OCI-LY7 (cell line): ENCODE measurements at regions not wholly inside any gene's neighbourhood (a gene's known extent, or its start where the extent isn't known, plus 50 kb on each side); places are given as distances from the start of the nearest gene placed in this dataset.

Experiments
- BruUV-seq: library from RNA; stranded (reverse); fragments of 400-500 nt; replicated peaks from 2 replicates; lab custom pipeline; 2021; lab: Mats Ljungman, UMichigan
- CTCF ChIA-PET: fragments of 300-600 bp; sonication (Branson Sonifier 250); formaldehyde crosslinking; loops from one replicate; lab custom pipeline; 2022; ENCODE audit warnings: antibody characterized with exemption; ENCODE audit not compliant: unreplicated experiment; lab: Charles Lee
- POLR2A ChIA-PET: fragments of 300-600 bp; sonication (Branson Sonifier 250); formaldehyde crosslinking; loops from one replicate; lab custom pipeline; 2022; ENCODE audit warnings: antibody characterized with exemption; lab: Charles Lee
- DNase-seq: peaks from one replicate; pipeline ENCODE4 v3.0.0-alpha.2; 2015; ENCODE audit warnings: low spot score
- H2AFZ ChIP-seq: fragments of 200-600 bp; sonication (generic), shearing (Covaris generic); 2 replicates; pipeline ENCODE4 v1.6.1; 2014; ENCODE audit warnings: mild to moderate bottlenecking, antibody characterized with exemption, low read length, moderate library complexity
- H3K27ac ChIP-seq: fragments of 200-600 bp; sonication (generic); 2 replicates; pipeline ENCODE4 v1.5.1; 2014; ENCODE audit warnings: mixed run types, low read depth, mild to moderate bottlenecking, moderate library complexity, low read length, inconsistent platforms; ENCODE audit not compliant: poor library complexity, severe bottlenecking
- H3K36me3 ChIP-seq: fragments of 200-600 bp; sonication (generic); 2 replicates; pipeline ENCODE4 v1.6.1; 2014; ENCODE audit warnings: mild to moderate bottlenecking, antibody characterized with exemption, low read length, moderate library complexity, mixed read lengths; ENCODE audit not compliant: insufficient read depth
- H3K4me1 ChIP-seq: fragments of 200-600 bp; sonication (generic); 2 replicates; pipeline ENCODE4 v1.5.1; 2014; ENCODE audit warnings: mild to moderate bottlenecking, low read length; ENCODE audit not compliant: insufficient read depth, poor library complexity, severe bottlenecking
- H3K4me2 ChIP-seq: fragments of 200-600 bp; sonication (generic); 2 replicates; pipeline ENCODE4 v1.6.1; 2014; ENCODE audit warnings: mild to moderate bottlenecking, low read length
- H3K4me3 ChIP-seq: fragments of 200-600 bp; sonication (generic); 2 replicates; pipeline ENCODE4 v1.5.1; 2014; ENCODE audit warnings: mild to moderate bottlenecking, low read depth, low read length; ENCODE audit not compliant: poor library complexity, severe bottlenecking
- H3K79me2 ChIP-seq: fragments of 200-600 bp; sonication (generic); 2 replicates; pipeline ENCODE4 v1.6.1; 2016; ENCODE audit warnings: low read depth, mild to moderate bottlenecking, low read length, moderate library complexity, mixed read lengths; ENCODE audit not compliant: insufficient read depth
- H3K9me2 ChIP-seq: fragments of 200-600 bp; sonication (generic); 2 replicates; pipeline ENCODE4 v1.6.1; 2016; ENCODE audit warnings: mild to moderate bottlenecking, low read length, mixed read lengths; ENCODE audit not compliant: insufficient read depth
- H3K9me3 ChIP-seq: fragments of 200-600 bp; sonication (generic); 2 replicates; pipeline ENCODE4 v1.6.1; 2014; ENCODE audit warnings: mild to moderate bottlenecking, mixed run types, low read length, mixed read lengths
- H4K20me1 ChIP-seq: fragments of 200-600 bp; sonication (generic); 2 replicates; pipeline ENCODE4 v1.6.1; 2014; ENCODE audit warnings: mild to moderate bottlenecking, antibody characterized with exemption, low read length, moderate library complexity, mixed read lengths; ENCODE audit not compliant: insufficient read depth
- CTCF ChIP-seq: fragments of 200-600 bp; sonication (generic); conservative IDR thresholded peaks from 2 replicates; pipeline ENCODE4 v1.5.1; 2014; ENCODE audit warnings: mild to moderate bottlenecking, antibody characterized with exemption, low read length, moderate library complexity, mixed read lengths
- EZH2phosphoT487 ChIP-seq: fragments of 200-600 bp; sonication (generic); IDR thresholded peaks from 2 replicates; pipeline ENCODE4 v1.6.1; 2018; ENCODE audit warnings: low read depth, borderline replicate concordance, mild to moderate bottlenecking, mixed run types, antibody characterized with exemption, low read length, moderate library complexity, mixed read lengths
- intact Hi-C: fragments of 100-400 bp; cut with micrococcal nuclease; formaldehyde crosslinking; loops from one replicate; pipeline ENCODE4 v1.10.0; 2022; ENCODE audit not compliant: unreplicated experiment

GRCh38 chr5:19297934-19298333, 690.1 kb downstream of the CDH18 start:
- CTCF ChIA-PET = no interaction called here
- H4K20me1 ChIP-seq = no peaks in the 10 kb centered on the region

DNA sequence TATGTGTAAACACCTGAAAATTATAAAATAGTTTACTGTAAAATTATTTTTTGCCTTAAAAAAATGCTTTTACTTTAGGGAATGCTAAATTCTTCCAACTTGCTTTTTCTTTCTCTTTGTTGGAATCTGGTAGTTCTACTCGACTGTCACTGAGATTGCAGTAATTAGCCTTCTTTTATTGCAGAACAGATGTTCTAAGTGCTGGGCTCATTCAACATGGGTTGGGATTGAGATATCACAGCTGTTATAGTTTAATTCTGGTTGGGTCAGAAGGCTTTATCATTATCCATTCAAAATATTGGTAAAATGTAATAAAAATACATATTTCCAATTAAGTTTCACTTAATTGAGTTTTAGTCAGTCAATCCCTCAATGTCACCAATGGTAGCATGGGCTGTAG, 686.7 kb downstream of the CDH18 start:
- no peak for DNase-seq
- no peak overlapping the region for H2AFZ ChIP-seq
- ChIA-PET POLR2A (interaction anchor here (0.9 to 1.4 kb wide), 3 partner anchors 8 to 46 kb away, joined by 3 to 5 read pairs (median 3); no protein-coding TSS in a partner anchor), CTCF (no interaction called here)
- no peaks in the 10 kb centered on the region for H3K9me2 ChIP-seq
- BruUV-seq = no TSS peak
- intact Hi-C loops = no loop called here
- no peaks in the 10 kb centered on the region for H3K9me3 ChIP-seq
- H3K4me2 ChIP-seq = no peak overlapping the region
- H3K27ac ChIP-seq = no peak overlapping the region
- no peaks in the 10 kb centered on the region for H3K4me1 ChIP-seq
- H3K4me3 ChIP-seq = no peak overlapping the region
- TF ChIP-seq EZH2phosphoT487 = no peak
- TF ChIP-seq CTCF = no peak
- H4K20me1 ChIP-seq = no peaks in the 10 kb centered on the region
- no peaks in the 10 kb centered on the region for H3K36me3 ChIP-seq
- no peaks in the 10 kb centered on the region for H3K79me2 ChIP-seq

More at GRCh38 chr5:19297934-19298333, 690.1 kb downstream of the CDH18 start:
- Histone ChIP-seq H3K4me1 (no peaks in the 10 kb centered on the region), H3K9me3 (no peaks in the 10 kb centered on the region), H3K4me3 (no peak overlapping the region), H2AFZ (peak overlapping the region; percentile 24; the same call in 1 of the 2 replicates), H3K27ac (no peak overlapping the region), H3K79me2 (no peaks in the 10 kb centered on the region), H3K36me3 (no peaks in the 10 kb centered on the region), H3K4me2 (no peak overlapping the region), H3K9me2 (no peaks in the 10 kb centered on the region)
- intact Hi-C loops = no loop called here
- BruUV-seq = no TSS peak
- no peak for DNase-seq
- POLR2A ChIA-PET = interaction anchor here (0.8 kb wide), 2 partner anchors 22 to 23 kb away, joined by 3 read pairs; no protein-coding TSS in a partner anchor
- no peak for TF ChIP-seq CTCF
- TF ChIP-seq EZH2phosphoT487 = no peak

GRCh38 chr5:19314840-19315239, 673.2 kb downstream of the CDH18 start:
- CTCF ChIA-PET = no interaction called here
- Histone ChIP-seq H3K79me2 (no peaks in the 10 kb centered on the region), H4K20me1 (no peaks in the 10 kb centered on the region), H3K4me3 (no peak overlapping the region), H3K36me3 (peaks cover 4% of the 10 kb centered on the region; the same call in 1 of the 2 replicates), H3K9me3 (peaks cover 8% of the 10 kb centered on the region; the same call in 1 of the 2 replicates), H3K4me1 (no peaks in the 10 kb centered on the region), H3K9me2 (no peaks in the 10 kb centered on the region), H3K4me2 (no peak overlapping the region), H3K27ac (no peak overlapping the region), H2AFZ (no peak overlapping the region)
- BruUV-seq = no TSS peak
- POLR2A ChIA-PET = interaction anchor here (0.6 to 1.0 kb wide), 2 partner anchors 47 to 74 kb away, joined by 4 to 5 read pairs; no protein-coding TSS in a partner anchor
- DNase-seq = no peak
- intact Hi-C loops = no loop called here
- TF ChIP-seq EZH2phosphoT487 (no peak), CTCF (no peak)
